COLO829 (cell line): ENCODE measurements at regions not wholly inside any gene's neighbourhood (a gene's known extent, or its start where the extent isn't known, plus 50 kb on each side); places are given as distances from the start of the nearest gene placed in this dataset.
A peak's percentile ranks its signal among the peaks of the same experiment; 100 is the strongest.
"Not testable (repeated sequence)": the region's sequence is repeated elsewhere in the genome, so short reads cannot be mapped to it uniquely, and the experiment has no call there.

Source experiments
- DNase-seq: peaks from one replicate; pipeline ENCODE4 v3.0.0; 2012; ENCODE audit warnings: low spot score

DNA sequence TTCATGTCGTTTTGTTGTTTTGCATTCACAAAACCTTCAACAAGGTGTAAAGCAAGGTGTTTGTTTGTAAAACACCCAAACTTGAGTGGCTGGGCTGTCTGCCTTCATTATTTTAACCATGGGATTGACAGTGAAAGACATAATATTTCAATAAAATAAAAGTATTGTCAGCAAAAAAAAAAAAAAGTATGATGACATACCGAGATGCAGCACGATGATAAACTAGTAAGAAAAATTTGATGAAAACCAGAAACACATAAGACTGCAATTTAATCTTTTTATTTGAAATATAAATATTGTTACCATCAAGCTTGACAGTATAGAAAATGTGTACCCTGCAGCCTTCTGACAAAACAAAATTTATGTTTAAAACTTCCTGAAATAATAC is 419.3 kb upstream of the DYNLRB2 start:
- DNase-seq, result no peak

DNA sequence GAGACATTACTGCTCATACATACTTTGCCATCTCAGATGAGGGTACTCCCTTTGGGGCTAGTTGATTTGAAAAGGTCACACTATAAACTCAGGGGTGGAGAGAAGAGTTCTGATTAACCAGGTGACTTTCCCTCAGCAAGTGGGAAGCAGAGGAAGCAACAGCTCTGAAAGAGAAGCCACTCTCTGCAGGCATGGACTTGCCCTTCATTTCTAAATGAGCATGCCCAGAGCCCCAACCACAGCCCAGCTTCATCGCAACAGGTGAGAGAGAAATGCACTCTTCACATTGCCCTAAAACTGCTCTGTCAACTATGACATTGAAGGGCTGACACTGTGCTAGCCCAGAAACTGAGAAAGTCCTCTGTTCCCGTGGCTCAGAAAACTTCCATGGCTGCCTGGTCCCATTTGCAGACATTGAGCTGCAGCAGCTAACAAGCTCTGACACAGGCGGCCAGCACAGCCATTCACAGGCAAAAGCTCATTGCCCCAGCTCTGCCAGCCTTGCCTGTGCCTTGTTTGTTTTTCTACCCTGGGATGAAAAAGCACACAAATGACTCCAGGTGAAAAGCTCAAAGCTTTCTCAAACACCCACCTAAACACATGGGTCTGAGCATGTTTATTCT is 419.8 kb upstream of the DYNLRB2 start:
- no peak for DNase-seq

GRCh38 chr16:80117556-80118130 is 423.1 kb upstream of the DYNLRB2 start:
- DNase-seq, result no peak

- DNase-seq, result no peak
Measured at GRCh38 chr16:80116711-80117110, 424.1 kb upstream of the DYNLRB2 start.

DNA sequence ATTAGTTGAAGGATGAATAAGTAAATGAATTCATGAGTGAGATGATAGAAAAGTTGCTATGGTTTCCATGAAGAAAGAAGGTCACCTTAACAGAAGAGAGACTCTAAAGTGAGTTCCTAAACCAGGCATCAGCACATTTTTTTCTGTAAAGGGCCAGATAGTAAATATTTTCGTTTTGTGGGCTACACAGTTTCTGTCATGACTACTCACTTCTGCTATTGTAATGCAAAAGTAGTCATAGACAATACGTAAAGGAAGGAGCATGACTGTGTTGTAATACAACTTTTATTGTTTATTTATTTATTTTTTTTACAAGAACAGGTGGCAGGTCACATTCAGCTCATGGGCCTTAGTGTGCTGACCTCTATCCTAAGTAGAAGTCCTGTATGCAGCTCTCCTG is 426.1 kb upstream of the DYNLRB2 start:
- no peak for DNase-seq

DNA sequence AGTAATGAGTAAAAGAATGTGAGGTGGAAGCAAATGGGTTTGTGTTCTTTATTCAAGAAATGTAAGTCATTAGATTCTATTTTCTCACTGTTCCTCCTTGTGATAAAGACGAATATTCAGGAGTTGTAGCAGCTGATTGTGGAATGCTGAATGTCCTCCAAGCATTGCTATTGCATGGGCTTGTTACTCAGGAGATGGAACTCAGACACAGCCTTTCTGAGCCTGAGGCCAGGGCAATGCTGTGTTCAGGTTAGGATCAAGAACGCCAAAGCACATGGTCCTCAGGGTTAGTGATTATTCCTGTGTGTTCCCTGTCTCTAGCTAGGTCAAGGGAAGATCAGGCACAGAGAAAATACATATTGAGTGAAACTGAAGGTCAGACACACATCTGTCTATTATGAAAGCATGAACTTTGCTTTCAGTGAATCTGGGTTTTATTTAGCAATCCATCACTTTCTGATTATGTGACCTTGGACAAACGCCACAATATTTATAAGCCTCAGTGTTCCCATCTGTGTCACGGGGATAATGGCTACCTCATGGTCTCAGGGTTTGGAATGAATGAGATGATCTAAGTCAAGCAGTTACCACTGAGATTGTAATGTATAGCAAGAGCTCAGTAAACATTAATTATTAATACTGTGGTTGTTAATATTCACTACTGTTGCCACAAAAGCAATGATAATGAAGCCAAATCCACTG is 426.8 kb upstream of the DYNLRB2 start:
- no peak for DNase-seq

- DNase-seq, result no peak
Measured at GRCh38 chr16:80109581-80109980, 431.2 kb upstream of the DYNLRB2 start.

DNA sequence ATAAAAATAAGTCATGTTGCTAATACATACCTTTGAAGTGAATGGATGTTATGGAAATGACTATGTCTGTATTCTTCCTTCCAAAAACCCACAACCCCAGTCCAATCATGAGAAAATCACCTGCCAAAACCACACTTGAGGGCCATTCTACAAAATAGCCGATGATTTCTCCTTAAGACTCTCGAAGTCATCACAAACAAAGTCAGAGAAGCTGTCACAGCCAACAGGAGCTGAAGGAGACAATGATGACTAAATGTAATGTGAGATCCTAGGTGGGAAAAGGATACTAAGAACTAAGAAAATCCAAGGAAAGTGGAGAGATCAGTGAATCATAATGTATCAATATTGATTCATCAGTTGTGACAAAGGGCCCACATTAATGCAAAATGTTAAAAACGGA is 432.9 kb upstream of the DYNLRB2 start:
- DNase-seq, result no peak

DNA sequence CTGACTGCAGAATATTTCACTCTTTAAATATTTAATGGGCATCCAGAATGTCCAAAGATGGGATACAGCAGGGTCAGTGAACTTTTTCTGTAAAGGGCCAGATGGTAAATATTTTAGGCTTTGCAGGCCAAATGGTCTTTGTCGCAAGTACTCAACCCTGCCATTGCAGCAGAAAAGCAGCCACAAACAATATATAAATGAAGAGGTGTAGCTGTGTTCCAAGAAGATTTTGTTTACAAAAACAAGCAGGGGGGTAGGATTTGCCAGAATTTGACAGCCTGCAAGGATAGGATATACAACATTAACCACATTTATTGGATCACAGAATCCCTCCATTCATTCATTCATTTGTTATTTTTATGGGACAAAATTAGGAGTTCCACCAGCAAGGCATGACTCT is 435.0 kb upstream of the DYNLRB2 start:
- no peak for DNase-seq

DNA sequence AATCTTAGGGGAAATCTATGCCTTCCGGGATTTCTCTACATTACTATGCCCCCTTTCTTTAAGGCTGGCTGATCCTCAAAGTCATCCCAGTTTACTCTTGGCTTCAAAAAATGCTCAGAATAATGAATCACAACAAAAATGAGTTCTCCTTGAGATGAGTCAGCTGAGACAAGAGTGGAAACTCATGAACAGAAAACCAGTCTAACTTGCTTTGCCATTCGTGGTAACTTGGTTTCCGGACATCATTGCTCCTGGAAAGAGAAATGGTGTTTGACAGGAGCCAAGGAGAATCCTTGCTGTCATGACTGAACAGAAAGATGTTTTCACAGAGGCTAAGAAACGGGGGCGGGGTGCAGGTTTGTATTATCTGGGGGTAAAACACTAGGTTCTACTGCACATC is 435.6 kb upstream of the DYNLRB2 start:
- no peak for DNase-seq

DNA sequence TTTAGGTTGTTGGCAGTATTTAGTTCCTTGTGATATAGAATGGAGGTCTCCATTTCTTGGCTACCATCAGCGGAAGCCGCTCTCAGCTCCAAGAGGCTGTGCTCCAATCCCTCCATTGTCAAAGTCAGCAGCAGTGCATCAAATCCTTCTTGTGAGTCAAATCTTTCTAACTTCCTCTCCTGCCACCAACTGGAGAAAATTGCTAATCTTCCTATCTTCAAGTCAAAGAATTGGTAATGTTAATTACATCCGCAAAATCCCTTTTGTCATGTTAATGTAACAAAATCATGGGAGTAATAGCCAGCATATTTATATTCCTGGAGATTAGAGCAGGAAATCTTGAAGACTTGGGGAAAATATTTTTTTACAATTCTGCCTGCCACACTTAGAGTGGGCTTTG is 436.4 kb upstream of the DYNLRB2 start:
- no peak for DNase-seq

- no peak for DNase-seq
Measured at GRCh38 chr16:80103463-80103862, 437.3 kb upstream of the DYNLRB2 start.

GRCh38 chr16:80100846-80101451 is 439.8 kb upstream of the DYNLRB2 start:
- DNase-seq, result no peak

DNA sequence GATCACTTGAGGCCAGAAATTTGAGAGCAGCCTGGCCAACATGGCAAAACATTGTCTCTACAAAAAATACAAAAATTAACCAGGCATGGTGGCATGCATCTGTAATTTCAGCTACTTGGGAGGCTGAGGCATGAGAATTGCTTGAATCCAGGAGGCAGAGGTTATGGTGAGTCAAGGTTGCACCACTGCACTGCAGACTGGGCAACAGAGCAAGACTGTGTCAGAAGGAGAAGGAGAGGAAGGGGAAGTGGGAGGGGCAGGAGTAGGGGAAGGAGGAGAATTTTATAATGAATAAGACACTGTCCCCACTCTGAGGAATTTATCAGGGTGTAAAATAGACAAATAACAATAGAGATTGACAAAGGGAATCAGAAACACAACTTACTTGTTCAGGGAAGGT is 440.6 kb upstream of the DYNLRB2 start:
- DNase-seq, result no peak

DNA sequence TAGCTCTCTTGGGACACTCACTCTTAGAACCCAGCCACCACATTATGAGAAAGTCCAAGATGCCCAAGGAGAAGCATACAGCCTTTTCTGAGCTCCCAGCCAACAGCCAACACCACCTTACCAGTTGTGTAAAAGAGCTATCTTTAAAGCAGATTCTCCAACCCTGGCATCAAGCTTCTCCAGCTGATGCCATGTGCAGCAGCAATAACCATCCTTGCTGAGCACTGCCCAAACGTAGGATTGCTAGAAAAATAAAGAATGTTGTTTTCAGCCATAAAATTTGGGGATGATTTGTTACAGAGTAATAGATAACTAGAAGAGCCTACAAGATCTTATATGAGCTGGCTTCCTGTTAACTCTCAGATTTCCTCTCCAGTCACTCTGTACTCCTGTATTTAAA is 443.7 kb upstream of the DYNLRB2 start:
- DNase-seq, result no peak

- DNase-seq, result no peak
Measured at GRCh38 chr16:80092681-80093080, 448.1 kb upstream of the DYNLRB2 start.

DNA sequence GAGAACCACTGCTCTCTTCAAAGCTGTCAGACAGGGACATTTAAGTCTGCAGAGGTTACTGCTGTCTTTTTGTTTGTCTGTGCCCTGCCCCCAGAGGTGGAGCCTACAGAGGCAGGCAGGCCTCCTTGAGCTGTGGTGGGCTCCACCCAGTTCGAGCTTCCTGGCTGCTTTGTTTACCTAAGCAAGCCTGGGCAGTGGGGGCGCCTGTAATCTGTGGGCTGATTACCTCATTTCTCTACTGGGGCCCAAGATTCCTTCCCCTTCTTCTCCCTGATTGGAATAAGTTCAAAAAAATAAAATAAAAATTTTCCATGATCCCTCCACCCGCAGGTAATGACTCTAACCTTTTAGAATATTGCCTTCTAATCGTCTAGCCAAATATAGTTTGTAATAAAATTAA is 449.3 kb upstream of the DYNLRB2 start:
- DNase-seq, result not testable (repeated sequence)

- no peak for DNase-seq
Measured at GRCh38 chr16:80085606-80086005, 455.2 kb upstream of the DYNLRB2 start.

DNA sequence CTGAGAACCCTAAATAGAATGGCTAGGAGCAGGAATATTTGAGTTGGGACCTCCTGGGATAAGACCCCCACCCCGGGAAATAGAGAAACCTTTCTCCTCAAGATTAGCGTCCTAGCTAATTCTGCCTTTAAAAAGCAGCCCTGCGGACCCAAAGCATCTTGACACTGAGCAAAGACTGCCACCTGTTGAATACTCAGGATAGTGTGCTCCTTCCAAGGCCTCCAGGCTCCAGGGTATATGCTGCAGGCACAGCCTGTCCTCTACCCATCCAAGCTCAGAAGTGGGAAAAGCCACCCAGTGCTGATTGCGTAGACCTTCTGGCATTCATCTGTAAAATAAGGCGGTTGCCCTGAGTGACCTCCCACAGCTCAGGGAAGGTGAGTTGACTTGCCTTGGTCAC is 456.2 kb upstream of the DYNLRB2 start:
- peak; percentile 66 for DNase-seq

- no peak for DNase-seq
Measured at GRCh38 chr16:80084163-80084562, 456.6 kb upstream of the DYNLRB2 start.

DNA sequence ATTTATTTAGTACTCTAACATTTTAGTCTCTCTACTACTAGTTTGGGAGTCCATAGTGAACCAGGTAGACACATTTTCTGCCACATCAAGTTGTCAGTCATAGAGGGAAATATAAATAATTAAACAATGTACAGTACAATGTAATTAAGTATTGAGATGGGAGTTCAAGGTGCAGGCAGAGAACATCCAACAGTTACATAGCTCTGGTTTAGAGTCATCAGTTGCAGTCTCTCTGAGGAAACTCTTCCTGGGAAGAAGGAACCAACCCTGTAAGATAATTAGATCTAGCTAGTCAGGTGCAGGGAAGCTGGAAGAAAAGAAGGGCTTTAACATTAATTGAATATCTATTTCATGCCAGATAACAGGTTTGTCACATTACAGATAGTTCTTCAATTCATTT is 457.9 kb upstream of the DYNLRB2 start:
- DNase-seq, result no peak

GRCh38 chr16:80081846-80082245 is 458.9 kb upstream of the DYNLRB2 start:
- no peak for DNase-seq

DNA sequence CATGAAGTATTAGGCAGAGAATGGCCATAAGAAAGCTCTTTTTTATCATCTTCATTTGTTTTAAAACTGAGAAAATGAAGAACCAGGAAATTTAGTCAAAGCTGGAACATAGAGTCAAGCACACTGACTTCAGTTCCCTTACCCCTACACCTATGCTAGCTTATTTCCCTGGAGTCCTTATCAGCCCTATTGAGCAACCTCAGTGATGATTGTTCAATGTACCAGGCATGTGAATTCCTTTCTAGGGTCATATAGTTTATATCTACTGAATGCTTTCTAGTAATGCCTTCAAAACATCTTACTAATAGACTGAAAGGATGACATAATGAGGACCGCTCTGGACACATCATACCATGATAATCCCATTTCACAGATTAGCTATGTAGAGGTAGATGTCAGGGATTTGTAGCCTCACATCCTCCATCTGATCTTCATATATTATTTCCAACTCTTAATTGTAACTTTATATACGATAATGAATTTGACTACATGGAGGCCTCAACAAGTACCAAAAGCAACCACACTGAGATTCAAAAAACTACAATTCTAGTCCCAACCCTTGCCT is 460.4 kb upstream of the DYNLRB2 start:
- no peak for DNase-seq
